Brain microvascular endothelial cell (primary cell): ENCODE measurements at regions not wholly inside any gene's neighbourhood (a gene's known extent, or its start where the extent isn't known, plus 50 kb on each side); places are given as distances from the start of the nearest gene placed in this dataset.

Experiments
- DNase-seq: peaks from one replicate; pipeline ENCODE4 v3.0.0-alpha.2; 2020
- H3K27ac ChIP-seq: fragments of 250-450 bp; sonication (Bioruptor Pico); 2 replicates; pipeline ENCODE4 v1.5.1; 2020; ENCODE audit warnings: mild to moderate bottlenecking, moderate library complexity
- H3K27me3 ChIP-seq: fragments of 250-450 bp; sonication (Bioruptor Pico); replicated peaks from 2 replicates; pipeline ENCODE4 v1.5.1; 2020; ENCODE audit warnings: mild to moderate bottlenecking
- H3K36me3 ChIP-seq: fragments of 250-450 bp; sonication (Bioruptor Pico); replicated peaks from 2 replicates; pipeline ENCODE4 v1.5.1; 2020; ENCODE audit warnings: mild to moderate bottlenecking
- H3K4me3 ChIP-seq: 2 replicates; pipeline ENCODE4 v1.5.1; 2011; ENCODE audit warnings: low read depth, mild to moderate bottlenecking, control low read depth, low read length, moderate library complexity
- in situ Hi-C: cut with HindIII; loops from 2 replicates; pipeline ENCODE4 v1.10.0; 2017; ENCODE audit warnings: low sequenced_read_pairs, low pct_ligation_motif_present
- TF ChIP-seq, protein P1 (sequence below): IDR thresholded peaks from 2 replicates; pipeline ENCODE4 v1.5.1; 2011; ENCODE audit warnings: low read depth, mild to moderate bottlenecking, moderate library complexity, low read length, control low read depth, inconsistent platforms; ENCODE audit errors: missing control alignments

DNA sequence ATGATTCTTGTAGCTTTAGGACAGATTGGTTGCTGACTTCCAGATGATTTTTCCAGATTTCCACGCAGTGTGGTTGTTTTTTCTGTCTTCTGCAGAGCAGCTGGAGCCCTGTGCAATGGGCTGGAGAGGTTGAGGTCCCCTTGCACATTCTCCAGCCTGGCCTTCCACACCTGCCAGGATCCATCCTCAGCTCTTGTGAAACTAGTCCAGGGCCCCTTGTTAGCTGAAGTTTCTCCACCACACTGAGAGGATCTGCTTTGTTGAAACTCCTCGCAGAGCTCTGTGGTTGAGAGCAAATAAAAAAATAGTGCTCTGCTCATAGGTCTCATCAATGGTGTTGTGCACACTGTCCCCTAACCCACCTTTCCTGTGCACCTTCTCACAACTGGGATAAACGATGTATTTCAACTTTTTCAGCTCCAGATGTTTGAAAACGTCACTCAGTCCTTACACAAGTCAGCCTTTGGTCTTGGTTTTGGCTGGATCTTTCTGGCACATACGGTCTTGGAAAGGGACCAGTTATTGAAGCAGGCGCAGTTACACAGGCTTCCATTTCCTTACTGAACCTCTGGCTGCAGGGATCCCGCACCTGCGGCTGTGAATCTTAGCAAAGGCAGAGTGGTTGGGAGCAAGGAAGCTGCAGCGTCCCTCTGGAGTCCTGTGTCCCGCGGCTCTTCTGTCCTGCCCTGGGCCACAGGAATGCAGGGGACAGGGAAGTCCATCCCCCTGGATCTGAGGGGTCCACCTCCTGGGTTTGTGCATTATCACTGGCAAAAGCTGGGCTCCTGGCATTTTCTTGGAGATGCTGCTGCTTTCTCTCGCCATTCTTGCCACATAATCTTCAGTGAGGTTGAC, 272.0 kb upstream of the DSEL start:
- Histone ChIP-seq H3K27me3 (no peaks in the 10 kb centered on the region), H3K27ac (no peak overlapping the region), H3K4me3 (no peak overlapping the region), H3K36me3 (no peaks in the 10 kb centered on the region)
- TF ChIP-seq, protein P1, sequence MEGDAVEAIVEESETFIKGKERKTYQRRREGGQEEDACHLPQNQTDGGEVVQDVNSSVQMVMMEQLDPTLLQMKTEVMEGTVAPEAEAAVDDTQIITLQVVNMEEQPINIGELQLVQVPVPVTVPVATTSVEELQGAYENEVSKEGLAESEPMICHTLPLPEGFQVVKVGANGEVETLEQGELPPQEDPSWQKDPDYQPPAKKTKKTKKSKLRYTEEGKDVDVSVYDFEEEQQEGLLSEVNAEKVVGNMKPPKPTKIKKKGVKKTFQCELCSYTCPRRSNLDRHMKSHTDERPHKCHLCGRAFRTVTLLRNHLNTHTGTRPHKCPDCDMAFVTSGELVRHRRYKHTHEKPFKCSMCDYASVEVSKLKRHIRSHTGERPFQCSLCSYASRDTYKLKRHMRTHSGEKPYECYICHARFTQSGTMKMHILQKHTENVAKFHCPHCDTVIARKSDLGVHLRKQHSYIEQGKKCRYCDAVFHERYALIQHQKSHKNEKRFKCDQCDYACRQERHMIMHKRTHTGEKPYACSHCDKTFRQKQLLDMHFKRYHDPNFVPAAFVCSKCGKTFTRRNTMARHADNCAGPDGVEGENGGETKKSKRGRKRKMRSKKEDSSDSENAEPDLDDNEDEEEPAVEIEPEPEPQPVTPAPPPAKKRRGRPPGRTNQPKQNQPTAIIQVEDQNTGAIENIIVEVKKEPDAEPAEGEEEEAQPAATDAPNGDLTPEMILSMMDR, result no peak
- no peak for DNase-seq
- in situ Hi-C loops, result no loop called here

GRCh38 chr18:67783196-67783946, 266.9 kb upstream of the DSEL start:
- Histone ChIP-seq H3K4me3 (no peak overlapping the region), H3K36me3 (no peaks in the 10 kb centered on the region), H3K27me3 (no peaks in the 10 kb centered on the region), H3K27ac (peak overlapping the region; percentile 91)
- in situ Hi-C loops, result no loop called here
- TF ChIP-seq, protein P1, result no peak
- peak; percentile 77 for DNase-seq

GRCh38 chr18:67778016-67778415, 261.5 kb upstream of the DSEL start:
- no peak for DNase-seq
- H3K36me3 ChIP-seq, result no peaks in the 10 kb centered on the region
- TF ChIP-seq, protein P1, result no peak
- in situ Hi-C loops, result no loop called here
- H3K4me3 ChIP-seq, result no peak overlapping the region
- no peaks in the 10 kb centered on the region for H3K27me3 ChIP-seq
- no peak overlapping the region for H3K27ac ChIP-seq

DNA sequence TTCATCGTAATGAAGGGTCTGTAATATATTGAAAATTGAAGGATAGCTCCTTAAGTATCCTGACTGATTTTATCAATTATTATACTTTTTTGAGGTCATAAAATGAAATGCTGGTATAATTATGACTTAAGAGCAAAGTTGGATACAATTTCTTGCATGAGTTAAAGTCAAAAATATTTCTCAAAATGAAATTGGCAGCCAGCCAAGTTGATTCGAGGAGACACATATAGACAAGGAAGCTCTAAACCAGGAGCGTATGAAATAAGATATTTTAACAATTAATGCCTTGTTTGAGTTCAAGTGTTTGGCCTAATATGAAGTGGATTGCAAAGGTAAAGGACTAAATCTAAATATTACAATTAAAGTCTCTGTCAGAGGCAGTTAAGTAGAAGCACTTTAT, 260.4 kb upstream of the DSEL start:
- TF ChIP-seq, protein P1, result no peak
- no peaks in the 10 kb centered on the region for H3K36me3 ChIP-seq
- H3K4me3 ChIP-seq, result no peak overlapping the region
- in situ Hi-C loops, result no loop called here
- DNase-seq, result peak; percentile 14
- no peaks in the 10 kb centered on the region for H3K27me3 ChIP-seq
- no peak overlapping the region for H3K27ac ChIP-seq

- H3K27ac ChIP-seq, result no peak overlapping the region
- H3K36me3 ChIP-seq, result no peaks in the 10 kb centered on the region
- in situ Hi-C loops, result no loop called here
- H3K27me3 ChIP-seq, result no peaks in the 10 kb centered on the region
- TF ChIP-seq, protein P1, result no peak
- DNase-seq, result peak; percentile 29
- no peak overlapping the region for H3K4me3 ChIP-seq
Observed at GRCh38 chr18:67771271-67771670, 254.8 kb upstream of the DSEL start.
